ENCODE measurements at regions not wholly inside any gene's neighbourhood (a gene's known extent, or its start where the extent isn't known, plus 50 kb on each side); places are given as distances from the start of the nearest gene placed in this dataset.

- H4K8ac ChIP-seq (ENCODE audit: low read length) = no peak overlapping the region
- H3K4me2 ChIP-seq (ENCODE audit: low read length, poor library complexity, severe bottlenecking) = no peak overlapping the region
- no peaks in the 10 kb centered on the region for H3K36me3 ChIP-seq (ENCODE audit: control insufficient read depth in 1 of 2, insufficient read depth in 2 of 2, low read depth in 1 of 2, low read length in 2 of 2)
- no peak overlapping the region for H3K27ac ChIP-seq (ENCODE audit: low read length, poor library complexity, severe bottlenecking)
- H3K9me3 ChIP-seq (ENCODE audit: control insufficient read depth, low read length) = no peaks in the 10 kb centered on the region
- H2BK5ac ChIP-seq (ENCODE audit: low read depth, low read length, poor library complexity, severe bottlenecking) = no peak overlapping the region
- H3K14ac ChIP-seq (ENCODE audit: low read length in 2 of 2) = no peak overlapping the region
- H3K4me3 ChIP-seq (ENCODE audit: insufficient read depth in 1 of 2, low read depth in 1 of 2, low read length in 2 of 2) = no peak overlapping the region
- H3K79me1 ChIP-seq (replicated peaks; ENCODE audit: low read length, poor library complexity, severe bottlenecking) = no peaks in the 10 kb centered on the region
- peak overlapping the region in 1 of 2 experiments; percentile 31 for H3K18ac ChIP-seq (ENCODE audit: low read depth in 1 of 2, low read length in 2 of 2)
- H3K4ac ChIP-seq (ENCODE audit: low read depth in 1 of 2, low read length in 2 of 2) = peak overlapping the region in 1 of 2 experiments; percentile 50
- no peak overlapping the region for H2AK5ac ChIP-seq (ENCODE audit: low read length, severe bottlenecking)
- WGBS = 90% methylated on average over 2 of the region's 2 CpGs
- no peak overlapping the region for H4K91ac ChIP-seq (ENCODE audit: low read length)
- H2BK15ac ChIP-seq (ENCODE audit: low read depth, poor library complexity, severe bottlenecking) = no peak overlapping the region
- no peak overlapping the region for H2AFZ ChIP-seq (ENCODE audit: low read depth, low read length)
- no peak overlapping the region for H2BK120ac ChIP-seq (ENCODE audit: low read depth, low read length)
- no peak overlapping the region for H3K9ac ChIP-seq (ENCODE audit: low read length)
- no peaks in the 10 kb centered on the region for H3K27me3 ChIP-seq (ENCODE audit: control insufficient read depth in 1 of 2, insufficient read depth in 1 of 2, low read length in 2 of 2)
- no peak for DNase-seq
- H3K4me1 ChIP-seq (ENCODE audit: control insufficient read depth, insufficient read depth, low read depth, low read length) = peaks cover 2% of the 10 kb centered on the region
- peak overlapping the region in 1 of 2 experiments; percentile 39 for H2BK12ac ChIP-seq (ENCODE audit: low read length in 2 of 2)
- no peak overlapping the region for H3K23ac ChIP-seq (ENCODE audit: low read length in 2 of 2)
Measured at GRCh38 chr5:72630081-72630480, 122.9 kb upstream of the ZNF366 start.

- no peaks in the 10 kb centered on the region for H3K9me3 ChIP-seq (ENCODE audit: control insufficient read depth, low read length)
- no peak overlapping the region for H4K91ac ChIP-seq (ENCODE audit: low read length)
- H3K18ac ChIP-seq (ENCODE audit: low read depth in 1 of 2, low read length in 2 of 2) = no peak overlapping the region
- H2BK120ac ChIP-seq (ENCODE audit: low read depth, low read length) = no peak overlapping the region
- DNase-seq = peak; percentile 61
- no peak overlapping the region for H2BK5ac ChIP-seq (ENCODE audit: low read depth, low read length, poor library complexity, severe bottlenecking)
- WGBS = 38% methylated on average over 2 of the region's 2 CpGs
- no peak overlapping the region for H3K4me2 ChIP-seq (ENCODE audit: low read length, poor library complexity, severe bottlenecking)
- no peak overlapping the region for H3K9ac ChIP-seq (ENCODE audit: low read length)
- H3K27ac ChIP-seq (ENCODE audit: low read length, poor library complexity, severe bottlenecking) = no peak overlapping the region
- H3K36me3 ChIP-seq (ENCODE audit: control insufficient read depth in 1 of 2, insufficient read depth in 2 of 2, low read depth in 1 of 2, low read length in 2 of 2) = no peaks in the 10 kb centered on the region
- peaks cover 4% of the 10 kb centered on the region for H3K4me1 ChIP-seq (ENCODE audit: control insufficient read depth, insufficient read depth, low read depth, low read length)
- no peak overlapping the region for H4K8ac ChIP-seq (ENCODE audit: low read length)
- no peak overlapping the region for H3K23ac ChIP-seq (ENCODE audit: low read length in 2 of 2)
- no peak overlapping the region for H3K4ac ChIP-seq (ENCODE audit: low read depth in 1 of 2, low read length in 2 of 2)
- H3K79me1 ChIP-seq (replicated peaks; ENCODE audit: low read length, poor library complexity, severe bottlenecking) = no peaks in the 10 kb centered on the region
- H3K4me3 ChIP-seq (ENCODE audit: insufficient read depth in 1 of 2, low read depth in 1 of 2, low read length in 2 of 2) = no peak overlapping the region
- H2AK5ac ChIP-seq (ENCODE audit: low read length, severe bottlenecking) = no peak overlapping the region
- no peaks in the 10 kb centered on the region for H3K27me3 ChIP-seq (ENCODE audit: control insufficient read depth in 1 of 2, insufficient read depth in 1 of 2, low read length in 2 of 2)
- no peak overlapping the region for H2BK15ac ChIP-seq (ENCODE audit: low read depth, poor library complexity, severe bottlenecking)
- no peak overlapping the region for H3K14ac ChIP-seq (ENCODE audit: low read length in 2 of 2)
- H2AFZ ChIP-seq (ENCODE audit: low read depth, low read length) = no peak overlapping the region
- no peak overlapping the region for H2BK12ac ChIP-seq (ENCODE audit: low read length in 2 of 2)
Measured at GRCh38 chr5:72628771-72629371, 121.7 kb upstream of the ZNF366 start.

- peak overlapping the region; percentile 52 for H4K8ac ChIP-seq (ENCODE audit: low read length)
- H3K4me2 ChIP-seq (ENCODE audit: low read length, poor library complexity, severe bottlenecking) = no peak overlapping the region
- H2BK5ac ChIP-seq (ENCODE audit: low read depth, low read length, poor library complexity, severe bottlenecking) = no peak overlapping the region
- no peak overlapping the region for H2AK5ac ChIP-seq (ENCODE audit: low read length, severe bottlenecking)
- H3K36me3 ChIP-seq (ENCODE audit: control insufficient read depth in 1 of 2, insufficient read depth in 2 of 2, low read depth in 1 of 2, low read length in 2 of 2) = no peaks in the 10 kb centered on the region
- no peaks in the 10 kb centered on the region for H3K9me3 ChIP-seq (ENCODE audit: control insufficient read depth, low read length)
- H3K27ac ChIP-seq (ENCODE audit: low read length, poor library complexity, severe bottlenecking) = no peak overlapping the region
- no peak overlapping the region for H4K91ac ChIP-seq (ENCODE audit: low read length)
- H3K4me1 ChIP-seq (ENCODE audit: control insufficient read depth, insufficient read depth, low read depth, low read length) = peaks cover 2% of the 10 kb centered on the region
- H3K23ac ChIP-seq (ENCODE audit: low read length in 2 of 2) = no peak overlapping the region
- H2BK15ac ChIP-seq (ENCODE audit: low read depth, poor library complexity, severe bottlenecking) = no peak overlapping the region
- peak overlapping the region; percentile 95 for H2BK120ac ChIP-seq (ENCODE audit: low read depth, low read length)
- H3K27me3 ChIP-seq (ENCODE audit: control insufficient read depth in 1 of 2, insufficient read depth in 1 of 2, low read length in 2 of 2) = no peaks in the 10 kb centered on the region
- no peak overlapping the region for H3K14ac ChIP-seq (ENCODE audit: low read length in 2 of 2)
- H3K4ac ChIP-seq (ENCODE audit: low read depth in 1 of 2, low read length in 2 of 2) = peak overlapping the region in 1 of 2 experiments; percentile 39
- no peaks in the 10 kb centered on the region for H3K79me1 ChIP-seq (replicated peaks; ENCODE audit: low read length, poor library complexity, severe bottlenecking)
- H3K9ac ChIP-seq (ENCODE audit: low read length) = no peak overlapping the region
- peak overlapping the region; percentile 65 to 72 for H2BK12ac ChIP-seq (ENCODE audit: low read length in 2 of 2)
- H3K18ac ChIP-seq (ENCODE audit: low read depth in 1 of 2, low read length in 2 of 2) = peak overlapping the region in 1 of 2 experiments; percentile 45
- H2AFZ ChIP-seq (ENCODE audit: low read depth, low read length) = no peak overlapping the region
- DNase-seq = no peak
- H3K4me3 ChIP-seq (ENCODE audit: insufficient read depth in 1 of 2, low read depth in 1 of 2, low read length in 2 of 2) = no peak overlapping the region
Measured at GRCh38 chr5:72625332-72625731, 118.1 kb upstream of the ZNF366 start.

GRCh38 chr5:72624641-72625236 is 117.5 kb upstream of the ZNF366 start:
- Histone ChIP-seq H3K9me3 (ENCODE audit: control insufficient read depth, low read length) (no peaks in the 10 kb centered on the region), H3K27ac (ENCODE audit: low read length, poor library complexity, severe bottlenecking) (no peak overlapping the region), H3K23ac (ENCODE audit: low read length in 2 of 2) (no peak overlapping the region), H2BK5ac (ENCODE audit: low read depth, low read length, poor library complexity, severe bottlenecking) (no peak overlapping the region), H3K4me2 (ENCODE audit: low read length, poor library complexity, severe bottlenecking) (no peak overlapping the region), H2BK120ac (ENCODE audit: low read depth, low read length) (peak overlapping the region; percentile 95), H3K36me3 (ENCODE audit: control insufficient read depth in 1 of 2, insufficient read depth in 2 of 2, low read depth in 1 of 2, low read length in 2 of 2) (no peaks in the 10 kb centered on the region), H4K91ac (ENCODE audit: low read length) (peak overlapping the region; percentile 78), H3K18ac (ENCODE audit: low read depth in 1 of 2, low read length in 2 of 2) (peak overlapping the region in 1 of 2 experiments; percentile 45), H2BK15ac (ENCODE audit: low read depth, poor library complexity, severe bottlenecking) (no peak overlapping the region), H3K14ac (ENCODE audit: low read length in 2 of 2) (no peak overlapping the region), H3K79me1 (replicated peaks; ENCODE audit: low read length, poor library complexity, severe bottlenecking) (no peaks in the 10 kb centered on the region), H4K8ac (ENCODE audit: low read length) (peak overlapping the region; percentile 24), H2AFZ (ENCODE audit: low read depth, low read length) (no peak overlapping the region), H2AK5ac (ENCODE audit: low read length, severe bottlenecking) (no peak overlapping the region), H3K27me3 (ENCODE audit: control insufficient read depth in 1 of 2, insufficient read depth in 1 of 2, low read length in 2 of 2) (no peaks in the 10 kb centered on the region), H3K9ac (ENCODE audit: low read length) (no peak overlapping the region), H3K4ac (ENCODE audit: low read depth in 1 of 2, low read length in 2 of 2) (peak overlapping the region in 1 of 2 experiments; percentile 39), H2BK12ac (ENCODE audit: low read length in 2 of 2) (peak overlapping the region; percentile 60 to 72), H3K4me3 (ENCODE audit: insufficient read depth in 1 of 2, low read depth in 1 of 2, low read length in 2 of 2) (no peak overlapping the region), H3K4me1 (ENCODE audit: control insufficient read depth, insufficient read depth, low read depth, low read length) (peaks cover 2% of the 10 kb centered on the region)
- DNase-seq = peak; percentile 81
- WGBS = 2% methylated on average over 3 of the region's 5 CpGs

Data from mesenchymal stem cell (in vitro differentiated cells and primary cell).